ENCODE measurements at regions not wholly inside any gene's neighbourhood (a gene's known extent, or its start where the extent isn't known, plus 50 kb on each side); places are given as distances from the start of the nearest gene placed in this dataset.

DNA sequence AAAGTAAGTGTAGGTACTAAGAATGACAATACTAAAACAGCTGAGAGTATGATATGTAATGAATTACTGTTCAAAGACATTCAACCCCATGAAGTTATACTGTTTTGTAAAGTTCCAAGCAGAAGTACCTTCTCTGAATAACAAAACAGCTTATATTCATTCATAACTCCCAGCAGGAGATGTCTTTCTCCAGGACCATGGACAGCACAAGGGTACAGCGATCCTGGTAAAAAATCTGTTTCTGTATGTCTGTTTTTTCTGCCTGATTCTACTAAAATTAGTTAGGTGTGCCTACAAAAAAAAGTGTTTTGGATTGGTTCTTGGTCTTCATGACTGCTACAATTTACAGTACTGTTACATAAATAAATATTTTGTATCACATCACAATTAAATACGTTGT is 172.5 kb upstream of the SLITRK5 start:
- TF ChIP-seq POLR2A (IDR thresholded peaks at IDR 0.05) = no peak
- TF ChIP-seq, protein P1, sequence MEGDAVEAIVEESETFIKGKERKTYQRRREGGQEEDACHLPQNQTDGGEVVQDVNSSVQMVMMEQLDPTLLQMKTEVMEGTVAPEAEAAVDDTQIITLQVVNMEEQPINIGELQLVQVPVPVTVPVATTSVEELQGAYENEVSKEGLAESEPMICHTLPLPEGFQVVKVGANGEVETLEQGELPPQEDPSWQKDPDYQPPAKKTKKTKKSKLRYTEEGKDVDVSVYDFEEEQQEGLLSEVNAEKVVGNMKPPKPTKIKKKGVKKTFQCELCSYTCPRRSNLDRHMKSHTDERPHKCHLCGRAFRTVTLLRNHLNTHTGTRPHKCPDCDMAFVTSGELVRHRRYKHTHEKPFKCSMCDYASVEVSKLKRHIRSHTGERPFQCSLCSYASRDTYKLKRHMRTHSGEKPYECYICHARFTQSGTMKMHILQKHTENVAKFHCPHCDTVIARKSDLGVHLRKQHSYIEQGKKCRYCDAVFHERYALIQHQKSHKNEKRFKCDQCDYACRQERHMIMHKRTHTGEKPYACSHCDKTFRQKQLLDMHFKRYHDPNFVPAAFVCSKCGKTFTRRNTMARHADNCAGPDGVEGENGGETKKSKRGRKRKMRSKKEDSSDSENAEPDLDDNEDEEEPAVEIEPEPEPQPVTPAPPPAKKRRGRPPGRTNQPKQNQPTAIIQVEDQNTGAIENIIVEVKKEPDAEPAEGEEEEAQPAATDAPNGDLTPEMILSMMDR (IDR thresholded peaks at IDR 0.05 in 4 of 5, conservative IDR thresholded peaks at IDR 0.05 in 1 of 5) = no peak
- no peak for DNase-seq
- Histone ChIP-seq H3K27me3 (no peaks in the 10 kb centered on the region), H3K4me1 (no peaks in the 10 kb centered on the region), H3K9me3 (no peaks in the 10 kb centered on the region), H3K4me3 (no peak overlapping the region), H3K36me3 (no peaks in the 10 kb centered on the region), H3K27ac (no peak overlapping the region)
- intact Hi-C loops (cut with DNase I; ENCODE audit: low total_unique reads) = no loop called here
- ATAC-seq = no peak
- in situ Hi-C loops (cut with MboI; ENCODE audit: low sequenced_read_pairs in 4 of 4) = no loop called here

GRCh38 chr13:87524775-87525174 is 146.4 kb upstream of the SLITRK5 start:
- no peak overlapping the region for H3K4me3 ChIP-seq
- no peaks in the 10 kb centered on the region for H3K4me1 ChIP-seq
- intact Hi-C loops (cut with DNase I; ENCODE audit: low total_unique reads) = no loop called here
- no peak for DNase-seq
- no peak for ATAC-seq
- no peaks in the 10 kb centered on the region for H3K27me3 ChIP-seq
- H3K27ac ChIP-seq = no peak overlapping the region
- no peak for TF ChIP-seq POLR2A (IDR thresholded peaks at IDR 0.05)
- TF ChIP-seq, protein P1 (IDR thresholded peaks at IDR 0.05 in 4 of 5, conservative IDR thresholded peaks at IDR 0.05 in 1 of 5) = no peak
- H3K9me3 ChIP-seq = no peaks in the 10 kb centered on the region
- H3K36me3 ChIP-seq = no peaks in the 10 kb centered on the region
- in situ Hi-C loops (cut with MboI; ENCODE audit: low sequenced_read_pairs in 4 of 4) = no loop called here

DNA sequence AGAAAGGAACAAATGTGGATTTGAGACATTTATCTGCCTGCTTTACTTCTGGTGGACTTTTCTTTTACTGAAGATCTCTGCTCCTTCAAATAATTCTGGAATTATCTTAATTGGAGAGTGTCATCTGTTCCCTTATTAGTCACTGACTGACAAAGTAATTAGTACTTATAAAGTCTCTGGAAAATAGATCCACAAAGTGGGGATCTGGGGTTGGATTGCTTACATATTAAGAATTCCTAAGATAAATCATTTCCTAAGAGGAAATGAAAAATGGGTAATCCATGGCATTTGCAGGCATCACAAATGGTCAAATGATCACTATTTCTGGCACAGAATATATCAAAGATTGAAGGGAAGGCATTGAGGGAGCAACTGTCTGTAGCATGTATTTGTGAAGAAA is 137.4 kb upstream of the SLITRK5 start:
- H3K27ac ChIP-seq = no peak overlapping the region
- intact Hi-C loops (cut with DNase I; ENCODE audit: low total_unique reads) (no loop called here), in situ Hi-C loops (cut with MboI; ENCODE audit: low sequenced_read_pairs in 4 of 4) (no loop called here)
- no peak overlapping the region for H3K4me3 ChIP-seq
- TF ChIP-seq POLR2A (IDR thresholded peaks at IDR 0.05) = no peak
- TF ChIP-seq, protein P1 (IDR thresholded peaks at IDR 0.05 in 4 of 5, conservative IDR thresholded peaks at IDR 0.05 in 1 of 5) = no peak
- H3K27me3 ChIP-seq = no peaks in the 10 kb centered on the region
- no peaks in the 10 kb centered on the region for H3K9me3 ChIP-seq
- DNase-seq (no peak), ATAC-seq (no peak)
- H3K36me3 ChIP-seq = no peaks in the 10 kb centered on the region
- no peaks in the 10 kb centered on the region for H3K4me1 ChIP-seq

GRCh38 chr13:87535911-87536310 is 135.3 kb upstream of the SLITRK5 start:
- intact Hi-C loops (cut with DNase I; ENCODE audit: low total_unique reads) (no loop called here), in situ Hi-C loops (cut with MboI; ENCODE audit: low sequenced_read_pairs in 4 of 4) (no loop called here)
- ATAC-seq (no peak), DNase-seq (no peak)
- Histone ChIP-seq H3K4me3 (no peak overlapping the region), H3K4me1 (no peaks in the 10 kb centered on the region), H3K27me3 (no peaks in the 10 kb centered on the region), H3K9me3 (no peaks in the 10 kb centered on the region), H3K36me3 (no peaks in the 10 kb centered on the region), H3K27ac (no peak overlapping the region)
- TF ChIP-seq, protein P1 (IDR thresholded peaks at IDR 0.05 in 4 of 5, conservative IDR thresholded peaks at IDR 0.05 in 1 of 5) = no peak
- TF ChIP-seq POLR2A (IDR thresholded peaks at IDR 0.05) = no peak

- TF ChIP-seq, protein P1 (IDR thresholded peaks at IDR 0.05 in 4 of 5, conservative IDR thresholded peaks at IDR 0.05 in 1 of 5) = no peak
- no peak for TF ChIP-seq POLR2A (IDR thresholded peaks at IDR 0.05)
- Histone ChIP-seq H3K27me3 (no peaks in the 10 kb centered on the region), H3K9me3 (no peaks in the 10 kb centered on the region), H3K4me1 (no peaks in the 10 kb centered on the region), H3K36me3 (no peaks in the 10 kb centered on the region), H3K4me3 (no peak overlapping the region), H3K27ac (no peak overlapping the region)
- in situ Hi-C loops (cut with MboI; ENCODE audit: low sequenced_read_pairs in 4 of 4) (no loop called here), intact Hi-C loops (cut with DNase I; ENCODE audit: low total_unique reads) (no loop called here)
- ATAC-seq = no peak
- no peak for DNase-seq
Observed at GRCh38 chr13:87536499-87536898, 134.7 kb upstream of the SLITRK5 start.

Measured in gastrocnemius medialis (tissue), 4 donors.